HCT116 (cell line): ENCODE measurements at regions not wholly inside any gene's neighbourhood (a gene's known extent, or its start where the extent isn't known, plus 50 kb on each side); places are given as distances from the start of the nearest gene placed in this dataset.

Experiments
- EZH2 ChIP-seq: fragments of 200-600 bp; sonication (generic); IDR thresholded peaks from 2 replicates; pipeline ENCODE4 v1.6.1; 2017; ENCODE audit warnings: antibody characterized with exemption, mixed run types
- POLR2A ChIP-seq: IDR thresholded peaks from 2 replicates; pipeline ENCODE4 v1.7.0; 2011; ENCODE audit warnings: borderline replicate concordance; ENCODE audit not compliant: insufficient read depth, insufficient read length; ENCODE audit errors: extremely low read depth
- RAD21 ChIP-seq: IDR thresholded peaks from 2 replicates; pipeline ENCODE4 v1.6.1; 2012; ENCODE audit warnings: low read depth, mild to moderate bottlenecking
- SP1 ChIP-seq: IDR thresholded peaks from 2 replicates; pipeline ENCODE4 v1.6.1; 2012; ENCODE audit warnings: low read depth
- TF ChIP-seq, protein P1 (sequence below), 3 experiments: fragments of 200-600 bp in 1 of 3; sonication (generic) in 1 of 3; IDR thresholded peaks in 2 of 3; conservative IDR thresholded peaks in 1 of 3; 2 replicates each; pipeline ENCODE4 v1.5.1; 2012 to 2017; ENCODE audit warnings: low read depth in 2 of 3, low read length in 2 of 3, antibody characterized with exemption in 1 of 3, borderline replicate concordance in 1 of 3, control low read depth in 1 of 3, mild to moderate bottlenecking in 1 of 3, mixed read lengths in 1 of 3, mixed run types in 1 of 3, moderate library complexity in 1 of 3; ENCODE audit not compliant: insufficient read depth in 1 of 3
- TF ChIP-seq, protein P2 (sequence below): IDR thresholded peaks from 2 replicates; pipeline ENCODE4 v1.6.1; 2012; ENCODE audit warnings: low read depth
- TF ChIP-seq, protein P3 (sequence below): IDR thresholded peaks from 2 replicates; pipeline ENCODE4 v1.6.1; 2012

DNA sequence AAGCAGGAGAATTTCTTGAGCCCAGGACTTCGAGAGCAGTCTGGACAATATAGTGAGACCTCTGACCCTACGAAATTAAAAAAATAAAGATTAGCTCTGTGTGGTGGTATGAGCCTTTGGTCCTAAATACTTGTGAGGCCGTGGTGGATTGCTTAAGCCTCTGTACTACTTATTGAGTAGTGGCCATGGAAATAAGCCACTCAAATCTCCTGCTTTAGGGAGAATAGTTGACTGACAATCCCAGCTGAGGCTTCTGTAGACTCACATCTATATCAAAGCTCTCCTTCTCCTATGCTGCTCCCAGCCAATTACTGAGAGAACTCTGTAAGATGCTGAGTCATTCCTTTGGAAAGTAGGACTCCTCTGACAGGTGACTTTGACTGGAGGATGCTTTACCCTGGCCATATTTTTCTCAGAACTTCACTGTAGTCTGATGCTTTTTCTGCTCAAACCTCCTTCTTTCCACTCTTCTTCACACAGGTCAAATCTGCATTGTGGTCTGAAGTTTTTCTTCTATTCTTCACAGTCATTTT, 420.2 kb downstream of the SLC6A15 start:
- TF ChIP-seq SP1: no peak
- TF ChIP-seq, protein P1, sequence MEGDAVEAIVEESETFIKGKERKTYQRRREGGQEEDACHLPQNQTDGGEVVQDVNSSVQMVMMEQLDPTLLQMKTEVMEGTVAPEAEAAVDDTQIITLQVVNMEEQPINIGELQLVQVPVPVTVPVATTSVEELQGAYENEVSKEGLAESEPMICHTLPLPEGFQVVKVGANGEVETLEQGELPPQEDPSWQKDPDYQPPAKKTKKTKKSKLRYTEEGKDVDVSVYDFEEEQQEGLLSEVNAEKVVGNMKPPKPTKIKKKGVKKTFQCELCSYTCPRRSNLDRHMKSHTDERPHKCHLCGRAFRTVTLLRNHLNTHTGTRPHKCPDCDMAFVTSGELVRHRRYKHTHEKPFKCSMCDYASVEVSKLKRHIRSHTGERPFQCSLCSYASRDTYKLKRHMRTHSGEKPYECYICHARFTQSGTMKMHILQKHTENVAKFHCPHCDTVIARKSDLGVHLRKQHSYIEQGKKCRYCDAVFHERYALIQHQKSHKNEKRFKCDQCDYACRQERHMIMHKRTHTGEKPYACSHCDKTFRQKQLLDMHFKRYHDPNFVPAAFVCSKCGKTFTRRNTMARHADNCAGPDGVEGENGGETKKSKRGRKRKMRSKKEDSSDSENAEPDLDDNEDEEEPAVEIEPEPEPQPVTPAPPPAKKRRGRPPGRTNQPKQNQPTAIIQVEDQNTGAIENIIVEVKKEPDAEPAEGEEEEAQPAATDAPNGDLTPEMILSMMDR (IDR thresholded peaks at IDR 0.05 in 2 of 3, conservative IDR thresholded peaks at IDR 0.05 in 1 of 3; ENCODE audit: borderline replicate concordance in 1 of 3, insufficient read depth in 1 of 3, low read depth in 2 of 3, low read length in 2 of 3): no peak
- TF ChIP-seq, protein P2, sequence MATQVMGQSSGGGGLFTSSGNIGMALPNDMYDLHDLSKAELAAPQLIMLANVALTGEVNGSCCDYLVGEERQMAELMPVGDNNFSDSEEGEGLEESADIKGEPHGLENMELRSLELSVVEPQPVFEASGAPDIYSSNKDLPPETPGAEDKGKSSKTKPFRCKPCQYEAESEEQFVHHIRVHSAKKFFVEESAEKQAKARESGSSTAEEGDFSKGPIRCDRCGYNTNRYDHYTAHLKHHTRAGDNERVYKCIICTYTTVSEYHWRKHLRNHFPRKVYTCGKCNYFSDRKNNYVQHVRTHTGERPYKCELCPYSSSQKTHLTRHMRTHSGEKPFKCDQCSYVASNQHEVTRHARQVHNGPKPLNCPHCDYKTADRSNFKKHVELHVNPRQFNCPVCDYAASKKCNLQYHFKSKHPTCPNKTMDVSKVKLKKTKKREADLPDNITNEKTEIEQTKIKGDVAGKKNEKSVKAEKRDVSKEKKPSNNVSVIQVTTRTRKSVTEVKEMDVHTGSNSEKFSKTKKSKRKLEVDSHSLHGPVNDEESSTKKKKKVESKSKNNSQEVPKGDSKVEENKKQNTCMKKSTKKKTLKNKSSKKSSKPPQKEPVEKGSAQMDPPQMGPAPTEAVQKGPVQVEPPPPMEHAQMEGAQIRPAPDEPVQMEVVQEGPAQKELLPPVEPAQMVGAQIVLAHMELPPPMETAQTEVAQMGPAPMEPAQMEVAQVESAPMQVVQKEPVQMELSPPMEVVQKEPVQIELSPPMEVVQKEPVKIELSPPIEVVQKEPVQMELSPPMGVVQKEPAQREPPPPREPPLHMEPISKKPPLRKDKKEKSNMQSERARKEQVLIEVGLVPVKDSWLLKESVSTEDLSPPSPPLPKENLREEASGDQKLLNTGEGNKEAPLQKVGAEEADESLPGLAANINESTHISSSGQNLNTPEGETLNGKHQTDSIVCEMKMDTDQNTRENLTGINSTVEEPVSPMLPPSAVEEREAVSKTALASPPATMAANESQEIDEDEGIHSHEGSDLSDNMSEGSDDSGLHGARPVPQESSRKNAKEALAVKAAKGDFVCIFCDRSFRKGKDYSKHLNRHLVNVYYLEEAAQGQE: no peak
- no peak for TF ChIP-seq POLR2A
- TF ChIP-seq, protein P3, sequence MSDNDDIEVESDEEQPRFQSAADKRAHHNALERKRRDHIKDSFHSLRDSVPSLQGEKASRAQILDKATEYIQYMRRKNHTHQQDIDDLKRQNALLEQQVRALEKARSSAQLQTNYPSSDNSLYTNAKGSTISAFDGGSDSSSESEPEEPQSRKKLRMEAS: no peak
- TF ChIP-seq EZH2: no peak
- TF ChIP-seq RAD21: no peak
